OCI-LY7 (cell line): ENCODE measurements at regions not wholly inside any gene's neighbourhood (a gene's known extent, or its start where the extent isn't known, plus 50 kb on each side); places are given as distances from the start of the nearest gene placed in this dataset.

Experiments used
- EZH2phosphoT487 ChIP-seq: fragments of 200-600 bp; sonication (generic); IDR thresholded peaks from 2 replicates; pipeline ENCODE4 v1.6.1; 2018; ENCODE audit warnings: low read depth, borderline replicate concordance, mild to moderate bottlenecking, mixed run types, antibody characterized with exemption, low read length, moderate library complexity, mixed read lengths
- TF ChIP-seq, protein P1 (sequence below): fragments of 200-600 bp; sonication (generic); conservative IDR thresholded peaks from 2 replicates; pipeline ENCODE4 v1.5.1; 2014; ENCODE audit warnings: mild to moderate bottlenecking, antibody characterized with exemption, low read length, moderate library complexity, mixed read lengths

DNA sequence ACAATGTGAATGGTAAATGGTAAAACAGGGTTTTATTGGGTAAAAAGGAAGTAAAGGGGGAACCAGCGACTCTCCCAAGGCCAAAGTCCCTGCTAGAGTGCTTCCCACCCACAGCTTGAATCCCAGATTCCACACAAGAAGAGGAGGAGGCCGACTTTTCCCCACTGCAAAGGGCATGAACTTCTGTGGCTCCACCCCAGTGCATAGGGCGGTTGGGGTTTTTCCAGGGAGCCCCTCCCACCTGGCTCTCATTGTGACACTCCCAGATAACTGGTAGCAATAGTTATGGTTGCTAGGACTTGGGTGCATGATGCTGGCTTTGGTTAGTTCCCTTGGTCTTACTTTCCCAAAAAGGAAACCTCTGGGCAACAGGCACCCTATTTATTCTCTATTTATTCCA is 666.0 kb upstream of the CA10 start:
- TF ChIP-seq, protein P1, sequence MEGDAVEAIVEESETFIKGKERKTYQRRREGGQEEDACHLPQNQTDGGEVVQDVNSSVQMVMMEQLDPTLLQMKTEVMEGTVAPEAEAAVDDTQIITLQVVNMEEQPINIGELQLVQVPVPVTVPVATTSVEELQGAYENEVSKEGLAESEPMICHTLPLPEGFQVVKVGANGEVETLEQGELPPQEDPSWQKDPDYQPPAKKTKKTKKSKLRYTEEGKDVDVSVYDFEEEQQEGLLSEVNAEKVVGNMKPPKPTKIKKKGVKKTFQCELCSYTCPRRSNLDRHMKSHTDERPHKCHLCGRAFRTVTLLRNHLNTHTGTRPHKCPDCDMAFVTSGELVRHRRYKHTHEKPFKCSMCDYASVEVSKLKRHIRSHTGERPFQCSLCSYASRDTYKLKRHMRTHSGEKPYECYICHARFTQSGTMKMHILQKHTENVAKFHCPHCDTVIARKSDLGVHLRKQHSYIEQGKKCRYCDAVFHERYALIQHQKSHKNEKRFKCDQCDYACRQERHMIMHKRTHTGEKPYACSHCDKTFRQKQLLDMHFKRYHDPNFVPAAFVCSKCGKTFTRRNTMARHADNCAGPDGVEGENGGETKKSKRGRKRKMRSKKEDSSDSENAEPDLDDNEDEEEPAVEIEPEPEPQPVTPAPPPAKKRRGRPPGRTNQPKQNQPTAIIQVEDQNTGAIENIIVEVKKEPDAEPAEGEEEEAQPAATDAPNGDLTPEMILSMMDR: no peak
- no peak for TF ChIP-seq EZH2phosphoT487
